GM23338 (cell line): ENCODE measurements at regions not wholly inside any gene's neighbourhood (a gene's known extent, or its start where the extent isn't known, plus 50 kb on each side); places are given as distances from the start of the nearest gene placed in this dataset.

Source experiments
- ATAC-seq: fragments of 200-7000 bp; cut with Tn5 transposase; 3 replicates; pipeline ENCODE4 v1.9.1; 2020
- DNase-seq: peaks from one replicate; pipeline ENCODE4 v3.0.0-alpha.2; 2015; ENCODE audit warnings: low spot score
- H2AFZ ChIP-seq: fragments of 200-600 bp; sonication (generic); 2 replicates; pipeline ENCODE4 v1.8.0; 2016; ENCODE audit warnings: antibody characterized with exemption, mild to moderate bottlenecking, moderate library complexity
- H3F3A ChIP-seq: fragments of 200-600 bp; sonication (generic); replicated peaks from 2 replicates; pipeline ENCODE4 v1.8.0; 2017; ENCODE audit warnings: antibody characterized with exemption, mixed run types, low read depth
- H3K27ac ChIP-seq: fragments of 200-600 bp; sonication (generic); 2 replicates; pipeline ENCODE4 v1.6.1; 2016; ENCODE audit warnings: low read depth
- H3K27me3 ChIP-seq: fragments of 200-600 bp; sonication (generic); 2 replicates; pipeline ENCODE4 v1.8.0; 2016; ENCODE audit warnings: mild to moderate bottlenecking, mixed run types, moderate library complexity; ENCODE audit not compliant: insufficient read depth
- H3K36me3 ChIP-seq: fragments of 200-600 bp; sonication (generic); 2 replicates; pipeline ENCODE4 v1.8.0; 2016; ENCODE audit warnings: mild to moderate bottlenecking; ENCODE audit not compliant: insufficient read depth
- H3K4me1 ChIP-seq: fragments of 200-600 bp; sonication (generic); 2 replicates; pipeline ENCODE4 v1.8.0; 2016; ENCODE audit warnings: mild to moderate bottlenecking, moderate library complexity; ENCODE audit not compliant: insufficient read depth
- H3K4me2 ChIP-seq: fragments of 200-600 bp; sonication (generic); 2 replicates; pipeline ENCODE4 v1.7.1; 2017; ENCODE audit warnings: mixed run types
- H3K4me3 ChIP-seq: fragments of 200-600 bp; sonication (generic); 2 replicates; pipeline ENCODE4 v1.6.1; 2016; ENCODE audit warnings: mixed run types
- H3K79me2 ChIP-seq: fragments of 200-600 bp; sonication (generic); replicated peaks from 2 replicates; pipeline ENCODE4 v1.8.0; 2017; ENCODE audit warnings: mild to moderate bottlenecking; ENCODE audit not compliant: insufficient read depth
- H3K9me2 ChIP-seq: fragments of 200-600 bp; sonication (generic); 2 replicates; pipeline ENCODE4 v1.8.0; 2017; ENCODE audit not compliant: insufficient read depth
- H4K20me1 ChIP-seq: fragments of 200-600 bp; sonication (generic); replicated peaks from 2 replicates; pipeline ENCODE4 v1.8.0; 2017; ENCODE audit warnings: mild to moderate bottlenecking; ENCODE audit not compliant: insufficient read depth
- H3K27ac Mint-ChIP-seq: 2 replicates; pipeline ENCODE4 v1.8.0; 2020; ENCODE audit warnings: inconsistent platforms, mild to moderate bottlenecking, moderate library complexity, mixed read lengths
- H3K27me3 Mint-ChIP-seq: 3 replicates; pipeline ENCODE4 v1.8.0; 2022; ENCODE audit warnings: low read depth, mild to moderate bottlenecking, moderate library complexity, mixed read lengths, inconsistent platforms; ENCODE audit not compliant: insufficient read depth, poor library complexity
- H3K36me3 Mint-ChIP-seq: 3 replicates; pipeline ENCODE4 v1.8.0; 2021; ENCODE audit warnings: low read depth, mild to moderate bottlenecking, inconsistent platforms, moderate library complexity, mixed read lengths
- H3K4me1 Mint-ChIP-seq: 3 replicates; pipeline ENCODE4 v1.8.0; 2020; ENCODE audit warnings: mild to moderate bottlenecking, inconsistent platforms, mixed read lengths
- H3K4me3 Mint-ChIP-seq: 3 replicates; pipeline ENCODE4 v1.8.0; 2021; ENCODE audit warnings: moderate library complexity, mild to moderate bottlenecking, inconsistent platforms, mixed read lengths
- H3K9me3 Mint-ChIP-seq: 3 replicates; pipeline ENCODE4 v1.8.0; 2020; ENCODE audit warnings: moderate library complexity, mild to moderate bottlenecking, inconsistent platforms, mixed read lengths
- EZH2 ChIP-seq: fragments of 200-600 bp; sonication (generic); IDR thresholded peaks from one replicate; pipeline ENCODE4 v1.8.0; 2017; ENCODE audit warnings: antibody characterized with exemption, mild to moderate bottlenecking, low read depth; ENCODE audit not compliant: unreplicated experiment
- EZH2phosphoT487 ChIP-seq: fragments of 200-600 bp; sonication (generic); IDR thresholded peaks from one replicate; pipeline ENCODE4 v1.8.1; 2018; ENCODE audit warnings: antibody characterized with exemption; ENCODE audit not compliant: unreplicated experiment
- JUNB ChIP-seq: IDR thresholded peaks from one replicate; pipeline ENCODE4 v1.6.1; 2016; ENCODE audit warnings: antibody characterized with exemption; ENCODE audit not compliant: unreplicated experiment
- NANOG ChIP-seq: IDR thresholded peaks from 2 replicates; pipeline ENCODE4 v1.6.1; 2016; ENCODE audit warnings: antibody characterized with exemption, borderline replicate concordance
- POLR2AphosphoS5 ChIP-seq: IDR thresholded peaks from 2 replicates; pipeline ENCODE4 v1.6.1; 2016; ENCODE audit warnings: antibody characterized with exemption, low read depth
- ZNF114 ChIP-seq: fragments of 250-450 bp; sonication (Bioruptor Pico); IDR thresholded peaks from 2 replicates; pipeline ENCODE4 v1.5.0; 2020; ENCODE audit warnings: mild to moderate bottlenecking, moderate library complexity
- ZNF331 ChIP-seq: fragments of 250-450 bp; sonication (Bioruptor Pico); IDR thresholded peaks from 2 replicates; pipeline ENCODE4 v1.5.0; 2020; ENCODE audit warnings: low read depth, mild to moderate bottlenecking, moderate library complexity
- TF ChIP-seq, protein P1 (sequence below), 2 experiments: fragments of 200-600 bp in 1 of 2; sonication (generic) in 1 of 2; conservative IDR thresholded peaks; 2 replicates each; pipeline versions ENCODE4 v1.5.1 to v1.6.1; 2016 to 2017; ENCODE audit warnings: antibody characterized with exemption in 2 of 2, low read depth in 2 of 2, mild to moderate bottlenecking in 2 of 2, moderate library complexity in 1 of 2
- TF ChIP-seq, protein P2 (sequence below): IDR thresholded peaks from one replicate; pipeline ENCODE4 v1.6.1; 2018; ENCODE audit warnings: antibody characterized with exemption; ENCODE audit not compliant: unreplicated experiment
- TF ChIP-seq, protein P3 (sequence below): fragments of 250-450 bp; sonication (Bioruptor Pico); IDR thresholded peaks from 2 replicates; pipeline ENCODE4 v1.5.0; 2020; ENCODE audit warnings: mild to moderate bottlenecking, moderate library complexity

DNA sequence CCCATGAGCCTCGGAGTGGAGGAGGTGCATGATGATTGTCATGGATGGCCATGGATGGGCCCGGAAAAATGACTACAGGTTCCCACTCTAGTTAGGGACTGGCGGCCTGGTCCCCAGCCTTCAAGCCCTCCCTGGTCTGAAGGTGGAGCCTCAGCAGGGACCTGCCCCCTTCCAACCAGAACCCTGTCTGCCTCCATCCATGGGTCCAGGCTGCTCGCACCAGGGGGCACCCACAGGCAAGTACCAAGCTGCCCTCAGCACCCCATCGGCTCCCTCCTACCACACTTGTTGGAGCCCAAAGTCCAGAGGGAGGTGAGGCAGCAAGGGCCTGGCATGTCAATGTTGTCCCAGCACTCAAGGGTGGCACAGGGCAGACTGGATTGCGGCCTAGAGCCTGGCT lies 2468.6 kb downstream of the PCDH7 start:
- no peak for ATAC-seq
- H3F3A ChIP-seq, result no peaks in the 10 kb centered on the region
- no peaks in the 10 kb centered on the region for H4K20me1 ChIP-seq
- H3K79me2 ChIP-seq, result no peaks in the 10 kb centered on the region
- no peak for DNase-seq
- H3K27ac Mint-ChIP-seq, result no peak overlapping the region
- H3K4me1 ChIP-seq, result 0 out of 2 replicates have a peak, but pooled peaks cover 5% of the 10 kb centered on the region
- H3K4me3 Mint-ChIP-seq, result no peak overlapping the region
- H3K9me2 ChIP-seq, result peaks cover 3% of the 10 kb centered on the region; the same call in 1 of the 2 replicates
- peaks cover 3% of the 10 kb centered on the region; the same call in 2 of the 3 replicates for H3K4me1 Mint-ChIP-seq
- H3K36me3 Mint-ChIP-seq, result peaks cover 5% of the 10 kb centered on the region; the same call in 1 of the 3 replicates
- H3K4me2 ChIP-seq, result no peak overlapping the region
- peaks cover 11% of the 10 kb centered on the region for H3K9me3 Mint-ChIP-seq
- H3K27me3 ChIP-seq, result no peaks in the 10 kb centered on the region
- H3K36me3 ChIP-seq, result no peaks in the 10 kb centered on the region
- H2AFZ ChIP-seq, result no peak overlapping the region
- TF ChIP-seq NANOG (no peak), POLR2AphosphoS5 (no peak), EZH2 (no peak), JUNB (no peak), ZNF114 (CRISPR knock-in tag) (no peak), ZNF331 (CRISPR knock-in tag) (no peak), EZH2phosphoT487 (no peak)
- TF ChIP-seq, protein P1, sequence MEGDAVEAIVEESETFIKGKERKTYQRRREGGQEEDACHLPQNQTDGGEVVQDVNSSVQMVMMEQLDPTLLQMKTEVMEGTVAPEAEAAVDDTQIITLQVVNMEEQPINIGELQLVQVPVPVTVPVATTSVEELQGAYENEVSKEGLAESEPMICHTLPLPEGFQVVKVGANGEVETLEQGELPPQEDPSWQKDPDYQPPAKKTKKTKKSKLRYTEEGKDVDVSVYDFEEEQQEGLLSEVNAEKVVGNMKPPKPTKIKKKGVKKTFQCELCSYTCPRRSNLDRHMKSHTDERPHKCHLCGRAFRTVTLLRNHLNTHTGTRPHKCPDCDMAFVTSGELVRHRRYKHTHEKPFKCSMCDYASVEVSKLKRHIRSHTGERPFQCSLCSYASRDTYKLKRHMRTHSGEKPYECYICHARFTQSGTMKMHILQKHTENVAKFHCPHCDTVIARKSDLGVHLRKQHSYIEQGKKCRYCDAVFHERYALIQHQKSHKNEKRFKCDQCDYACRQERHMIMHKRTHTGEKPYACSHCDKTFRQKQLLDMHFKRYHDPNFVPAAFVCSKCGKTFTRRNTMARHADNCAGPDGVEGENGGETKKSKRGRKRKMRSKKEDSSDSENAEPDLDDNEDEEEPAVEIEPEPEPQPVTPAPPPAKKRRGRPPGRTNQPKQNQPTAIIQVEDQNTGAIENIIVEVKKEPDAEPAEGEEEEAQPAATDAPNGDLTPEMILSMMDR (conservative IDR thresholded peaks at IDR 0.05; ENCODE audit: low read depth in 2 of 2), result no peak
- TF ChIP-seq, protein P2, sequence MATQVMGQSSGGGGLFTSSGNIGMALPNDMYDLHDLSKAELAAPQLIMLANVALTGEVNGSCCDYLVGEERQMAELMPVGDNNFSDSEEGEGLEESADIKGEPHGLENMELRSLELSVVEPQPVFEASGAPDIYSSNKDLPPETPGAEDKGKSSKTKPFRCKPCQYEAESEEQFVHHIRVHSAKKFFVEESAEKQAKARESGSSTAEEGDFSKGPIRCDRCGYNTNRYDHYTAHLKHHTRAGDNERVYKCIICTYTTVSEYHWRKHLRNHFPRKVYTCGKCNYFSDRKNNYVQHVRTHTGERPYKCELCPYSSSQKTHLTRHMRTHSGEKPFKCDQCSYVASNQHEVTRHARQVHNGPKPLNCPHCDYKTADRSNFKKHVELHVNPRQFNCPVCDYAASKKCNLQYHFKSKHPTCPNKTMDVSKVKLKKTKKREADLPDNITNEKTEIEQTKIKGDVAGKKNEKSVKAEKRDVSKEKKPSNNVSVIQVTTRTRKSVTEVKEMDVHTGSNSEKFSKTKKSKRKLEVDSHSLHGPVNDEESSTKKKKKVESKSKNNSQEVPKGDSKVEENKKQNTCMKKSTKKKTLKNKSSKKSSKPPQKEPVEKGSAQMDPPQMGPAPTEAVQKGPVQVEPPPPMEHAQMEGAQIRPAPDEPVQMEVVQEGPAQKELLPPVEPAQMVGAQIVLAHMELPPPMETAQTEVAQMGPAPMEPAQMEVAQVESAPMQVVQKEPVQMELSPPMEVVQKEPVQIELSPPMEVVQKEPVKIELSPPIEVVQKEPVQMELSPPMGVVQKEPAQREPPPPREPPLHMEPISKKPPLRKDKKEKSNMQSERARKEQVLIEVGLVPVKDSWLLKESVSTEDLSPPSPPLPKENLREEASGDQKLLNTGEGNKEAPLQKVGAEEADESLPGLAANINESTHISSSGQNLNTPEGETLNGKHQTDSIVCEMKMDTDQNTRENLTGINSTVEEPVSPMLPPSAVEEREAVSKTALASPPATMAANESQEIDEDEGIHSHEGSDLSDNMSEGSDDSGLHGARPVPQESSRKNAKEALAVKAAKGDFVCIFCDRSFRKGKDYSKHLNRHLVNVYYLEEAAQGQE, result no peak
- TF ChIP-seq, protein P3, sequence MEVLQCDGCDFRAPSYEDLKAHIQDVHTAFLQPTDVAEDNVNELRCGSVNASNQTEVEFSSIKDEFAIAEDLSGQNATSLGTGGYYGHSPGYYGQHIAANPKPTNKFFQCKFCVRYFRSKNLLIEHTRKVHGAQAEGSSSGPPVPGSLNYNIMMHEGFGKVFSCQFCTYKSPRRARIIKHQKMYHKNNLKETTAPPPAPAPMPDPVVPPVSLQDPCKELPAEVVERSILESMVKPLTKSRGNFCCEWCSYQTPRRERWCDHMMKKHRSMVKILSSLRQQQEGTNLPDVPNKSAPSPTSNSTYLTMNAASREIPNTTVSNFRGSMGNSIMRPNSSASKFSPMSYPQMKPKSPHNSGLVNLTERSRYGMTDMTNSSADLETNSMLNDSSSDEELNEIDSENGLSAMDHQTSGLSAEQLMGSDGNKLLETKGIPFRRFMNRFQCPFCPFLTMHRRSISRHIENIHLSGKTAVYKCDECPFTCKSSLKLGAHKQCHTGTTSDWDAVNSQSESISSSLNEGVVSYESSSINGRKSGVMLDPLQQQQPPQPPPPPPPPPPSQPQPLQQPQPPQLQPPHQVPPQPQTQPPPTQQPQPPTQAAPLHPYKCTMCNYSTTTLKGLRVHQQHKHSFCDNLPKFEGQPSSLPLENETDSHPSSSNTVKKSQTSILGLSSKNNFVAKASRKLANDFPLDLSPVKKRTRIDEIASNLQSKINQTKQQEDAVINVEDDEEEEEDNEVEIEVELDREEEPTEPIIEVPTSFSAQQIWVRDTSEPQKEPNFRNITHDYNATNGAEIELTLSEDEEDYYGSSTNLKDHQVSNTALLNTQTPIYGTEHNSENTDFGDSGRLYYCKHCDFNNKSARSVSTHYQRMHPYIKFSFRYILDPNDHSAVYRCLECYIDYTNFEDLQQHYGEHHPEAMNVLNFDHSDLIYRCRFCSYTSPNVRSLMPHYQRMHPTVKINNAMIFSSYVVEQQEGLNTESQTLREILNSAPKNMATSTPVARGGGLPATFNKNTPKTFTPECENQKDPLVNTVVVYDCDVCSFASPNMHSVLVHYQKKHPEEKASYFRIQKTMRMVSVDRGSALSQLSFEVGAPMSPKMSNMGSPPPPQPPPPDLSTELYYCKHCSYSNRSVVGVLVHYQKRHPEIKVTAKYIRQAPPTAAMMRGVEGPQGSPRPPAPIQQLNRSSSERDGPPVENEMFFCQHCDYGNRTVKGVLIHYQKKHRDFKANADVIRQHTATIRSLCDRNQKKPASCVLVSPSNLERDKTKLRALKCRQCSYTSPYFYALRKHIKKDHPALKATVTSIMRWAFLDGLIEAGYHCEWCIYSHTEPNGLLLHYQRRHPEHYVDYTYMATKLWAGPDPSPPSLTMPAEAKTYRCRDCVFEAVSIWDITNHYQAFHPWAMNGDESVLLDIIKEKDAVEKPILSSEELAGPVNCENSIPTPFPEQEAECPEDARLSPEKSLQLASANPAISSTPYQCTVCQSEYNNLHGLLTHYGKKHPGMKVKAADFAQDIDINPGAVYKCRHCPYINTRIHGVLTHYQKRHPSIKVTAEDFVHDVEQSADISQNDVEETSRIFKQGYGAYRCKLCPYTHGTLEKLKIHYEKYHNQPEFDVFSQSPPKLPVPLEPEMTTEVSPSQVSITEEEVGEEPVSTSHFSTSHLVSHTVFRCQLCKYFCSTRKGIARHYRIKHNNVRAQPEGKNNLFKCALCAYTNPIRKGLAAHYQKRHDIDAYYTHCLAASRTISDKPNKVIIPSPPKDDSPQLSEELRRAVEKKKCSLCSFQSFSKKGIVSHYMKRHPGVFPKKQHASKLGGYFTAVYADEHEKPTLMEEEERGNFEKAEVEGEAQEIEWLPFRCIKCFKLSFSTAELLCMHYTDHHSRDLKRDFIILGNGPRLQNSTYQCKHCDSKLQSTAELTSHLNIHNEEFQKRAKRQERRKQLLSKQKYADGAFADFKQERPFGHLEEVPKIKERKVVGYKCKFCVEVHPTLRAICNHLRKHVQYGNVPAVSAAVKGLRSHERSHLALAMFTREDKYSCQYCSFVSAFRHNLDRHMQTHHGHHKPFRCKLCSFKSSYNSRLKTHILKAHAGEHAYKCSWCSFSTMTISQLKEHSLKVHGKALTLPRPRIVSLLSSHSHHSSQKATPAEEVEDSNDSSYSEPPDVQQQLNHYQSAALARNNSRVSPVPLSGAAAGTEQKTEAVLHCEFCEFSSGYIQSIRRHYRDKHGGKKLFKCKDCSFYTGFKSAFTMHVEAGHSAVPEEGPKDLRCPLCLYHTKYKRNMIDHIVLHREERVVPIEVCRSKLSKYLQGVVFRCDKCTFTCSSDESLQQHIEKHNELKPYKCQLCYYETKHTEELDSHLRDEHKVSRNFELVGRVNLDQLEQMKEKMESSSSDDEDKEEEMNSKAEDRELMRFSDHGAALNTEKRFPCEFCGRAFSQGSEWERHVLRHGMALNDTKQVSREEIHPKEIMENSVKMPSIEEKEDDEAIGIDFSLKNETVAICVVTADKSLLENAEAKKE, result no peak
- no peak overlapping the region for H3K27ac ChIP-seq
- H3K27me3 Mint-ChIP-seq, result peaks cover 1% of the 10 kb centered on the region
- H3K4me3 ChIP-seq, result no peak overlapping the region
